ENCODE measurements at regions not wholly inside any gene's neighbourhood (a gene's known extent, or its start where the extent isn't known, plus 50 kb on each side); places are given as distances from the start of the nearest gene placed in this dataset.

GRCh38 chr1:36621531-36621930 lies 138.8 kb upstream of the CSF3R start:
- Histone ChIP-seq H3K27ac (ENCODE audit: low read length) (no peak overlapping the region), H3K36me3 (ENCODE audit: control insufficient read depth, insufficient read depth, low read length) (no peaks in the 10 kb centered on the region), H3K9me3 (ENCODE audit: control insufficient read depth, insufficient read depth, low read length) (no peaks in the 10 kb centered on the region), H3K27me3 (ENCODE audit: control insufficient read depth, insufficient read depth, low read length) (no peaks in the 10 kb centered on the region), H3K4me1 (ENCODE audit: control insufficient read depth, insufficient read depth, low read length) (no peaks in the 10 kb centered on the region), H3K4me3 (ENCODE audit: low read length) (no peak overlapping the region)
- ATAC-seq (no peak), DNase-seq (no peak)
- WGBS (ENCODE audit: insufficient coverage): 95% methylated on average over 2 of the region's 2 CpGs
- no peaks in the 10 kb centered on the region for H3K9me3 Mint-ChIP-seq
- no peaks in the 10 kb centered on the region for H3K4me1 Mint-ChIP-seq
- H3K4me3 Mint-ChIP-seq: no peak overlapping the region
- H3K27ac Mint-ChIP-seq: no peak overlapping the region
- TF ChIP-seq, protein P1, sequence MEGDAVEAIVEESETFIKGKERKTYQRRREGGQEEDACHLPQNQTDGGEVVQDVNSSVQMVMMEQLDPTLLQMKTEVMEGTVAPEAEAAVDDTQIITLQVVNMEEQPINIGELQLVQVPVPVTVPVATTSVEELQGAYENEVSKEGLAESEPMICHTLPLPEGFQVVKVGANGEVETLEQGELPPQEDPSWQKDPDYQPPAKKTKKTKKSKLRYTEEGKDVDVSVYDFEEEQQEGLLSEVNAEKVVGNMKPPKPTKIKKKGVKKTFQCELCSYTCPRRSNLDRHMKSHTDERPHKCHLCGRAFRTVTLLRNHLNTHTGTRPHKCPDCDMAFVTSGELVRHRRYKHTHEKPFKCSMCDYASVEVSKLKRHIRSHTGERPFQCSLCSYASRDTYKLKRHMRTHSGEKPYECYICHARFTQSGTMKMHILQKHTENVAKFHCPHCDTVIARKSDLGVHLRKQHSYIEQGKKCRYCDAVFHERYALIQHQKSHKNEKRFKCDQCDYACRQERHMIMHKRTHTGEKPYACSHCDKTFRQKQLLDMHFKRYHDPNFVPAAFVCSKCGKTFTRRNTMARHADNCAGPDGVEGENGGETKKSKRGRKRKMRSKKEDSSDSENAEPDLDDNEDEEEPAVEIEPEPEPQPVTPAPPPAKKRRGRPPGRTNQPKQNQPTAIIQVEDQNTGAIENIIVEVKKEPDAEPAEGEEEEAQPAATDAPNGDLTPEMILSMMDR (IDR thresholded peaks at IDR 0.05): no peak
- intact Hi-C loops (cut with micrococcal nuclease): no loop called here
- H3K27me3 Mint-ChIP-seq (ENCODE audit: low read depth in 2 of 2): peaks cover under 1 to 6% of the 10 kb centered on the region in 2 donors
- no peaks in the 10 kb centered on the region for H3K36me3 Mint-ChIP-seq

- intact Hi-C loops (cut with micrococcal nuclease): no loop called here
- Histone ChIP-seq H3K9me3 (ENCODE audit: control insufficient read depth, insufficient read depth, low read length) (no peaks in the 10 kb centered on the region), H3K36me3 (ENCODE audit: control insufficient read depth, insufficient read depth, low read length) (no peaks in the 10 kb centered on the region), H3K27me3 (ENCODE audit: control insufficient read depth, insufficient read depth, low read length) (no peaks in the 10 kb centered on the region), H3K4me1 (ENCODE audit: control insufficient read depth, insufficient read depth, low read length) (no peaks in the 10 kb centered on the region), H3K27ac (ENCODE audit: low read length) (no peak overlapping the region), H3K4me3 (ENCODE audit: low read length) (no peak overlapping the region)
- Mint-ChIP-seq H3K4me1 (no peaks in the 10 kb centered on the region), H3K27me3 (ENCODE audit: low read depth in 2 of 2) (peaks cover 0 to 6% of the 10 kb centered on the region in 2 donors), H3K27ac (no peak overlapping the region), H3K9me3 (no peaks in the 10 kb centered on the region), H3K36me3 (no peaks in the 10 kb centered on the region), H3K4me3 (no peak overlapping the region)
- no peak for ATAC-seq
- 87% methylated on average over 5 of the region's 5 CpGs for WGBS (ENCODE audit: insufficient coverage)
- no peak for DNase-seq
- TF ChIP-seq, protein P1 (IDR thresholded peaks at IDR 0.05): no peak
Measured at GRCh38 chr1:36620142-36620541, 137.4 kb upstream of the CSF3R start.

DNA sequence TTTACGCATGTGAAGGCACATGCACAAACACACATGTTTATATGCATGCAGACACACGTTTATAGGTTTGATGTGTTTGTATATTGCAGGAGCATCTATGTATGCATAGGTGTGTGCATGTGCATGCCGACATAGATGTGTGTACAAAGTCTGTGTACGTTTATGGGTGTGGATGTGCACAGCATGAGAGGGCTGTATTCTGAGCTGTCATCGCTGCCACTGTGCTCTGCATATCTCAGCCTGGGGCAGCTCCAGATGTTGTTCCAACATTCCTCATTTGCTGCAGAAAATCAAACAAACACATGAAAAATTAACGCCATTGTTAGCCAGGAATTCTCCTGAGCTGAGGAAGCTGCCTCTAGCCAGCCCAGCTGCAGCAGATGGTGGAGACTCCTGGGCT lies 132.3 kb upstream of the CSF3R start:
- H3K4me3 ChIP-seq (ENCODE audit: low read length): no peak overlapping the region
- WGBS (ENCODE audit: insufficient coverage): 89% methylated on average over 6 of the region's 6 CpGs
- ATAC-seq: no peak
- Mint-ChIP-seq H3K27ac (no peak overlapping the region), H3K4me3 (no peak overlapping the region), H3K9me3 (no peaks in the 10 kb centered on the region), H3K36me3 (no peaks in the 10 kb centered on the region), H3K27me3 (ENCODE audit: low read depth in 2 of 2) (no peaks in the 10 kb centered on the region), H3K4me1 (no peaks in the 10 kb centered on the region)
- intact Hi-C loops (cut with micrococcal nuclease): no loop called here
- H3K27ac ChIP-seq (ENCODE audit: low read length): no peak overlapping the region
- no peak for DNase-seq
- H3K4me1 ChIP-seq (ENCODE audit: control insufficient read depth, insufficient read depth, low read length): no peaks in the 10 kb centered on the region
- TF ChIP-seq, protein P1 (IDR thresholded peaks at IDR 0.05): no peak
- H3K9me3 ChIP-seq (ENCODE audit: control insufficient read depth, insufficient read depth, low read length): no peaks in the 10 kb centered on the region
- no peaks in the 10 kb centered on the region for H3K27me3 ChIP-seq (ENCODE audit: control insufficient read depth, insufficient read depth, low read length)
- H3K36me3 ChIP-seq (ENCODE audit: control insufficient read depth, insufficient read depth, low read length): no peaks in the 10 kb centered on the region

GRCh38 chr1:36614571-36614970 lies 131.9 kb upstream of the CSF3R start:
- H3K4me3 Mint-ChIP-seq: no peak overlapping the region

More at GRCh38 chr1:36614571-36614970, 131.9 kb upstream of the CSF3R start:
- no peaks in the 10 kb centered on the region for H3K36me3 Mint-ChIP-seq
- Histone ChIP-seq H3K4me1 (ENCODE audit: control insufficient read depth, insufficient read depth, low read length) (no peaks in the 10 kb centered on the region), H3K27ac (ENCODE audit: low read length) (no peak overlapping the region), H3K27me3 (ENCODE audit: control insufficient read depth, insufficient read depth, low read length) (no peaks in the 10 kb centered on the region), H3K36me3 (ENCODE audit: control insufficient read depth, insufficient read depth, low read length) (no peaks in the 10 kb centered on the region), H3K4me3 (ENCODE audit: low read length) (no peak overlapping the region), H3K9me3 (ENCODE audit: control insufficient read depth, insufficient read depth, low read length) (no peaks in the 10 kb centered on the region)
- ATAC-seq (no peak), DNase-seq (no peak)
- 87% methylated on average over 3 of the region's 3 CpGs for WGBS (ENCODE audit: insufficient coverage)
- no peaks in the 10 kb centered on the region for H3K27me3 Mint-ChIP-seq (ENCODE audit: low read depth in 2 of 2)
- no peaks in the 10 kb centered on the region for H3K4me1 Mint-ChIP-seq
- H3K27ac Mint-ChIP-seq: no peak overlapping the region
- TF ChIP-seq, protein P1 (IDR thresholded peaks at IDR 0.05): no peak
- H3K9me3 Mint-ChIP-seq: no peaks in the 10 kb centered on the region
- intact Hi-C loops (cut with micrococcal nuclease): no loop called here

All from natural killer cell (primary cell).